DMS79 treated with DMSO at 0.1 percent for 48 hours (cell line): ENCODE measurements at regions not wholly inside any gene's neighbourhood (a gene's known extent, or its start where the extent isn't known, plus 50 kb on each side); places are given as distances from the start of the nearest gene placed in this dataset.
A peak's percentile ranks its signal among the peaks of the same experiment; 100 is the strongest.

ENCODE experiments used
- DNase-seq: peaks from one replicate; lab custom pipeline; 2025; lab: John Stamatoyannopoulos, UW

DNA sequence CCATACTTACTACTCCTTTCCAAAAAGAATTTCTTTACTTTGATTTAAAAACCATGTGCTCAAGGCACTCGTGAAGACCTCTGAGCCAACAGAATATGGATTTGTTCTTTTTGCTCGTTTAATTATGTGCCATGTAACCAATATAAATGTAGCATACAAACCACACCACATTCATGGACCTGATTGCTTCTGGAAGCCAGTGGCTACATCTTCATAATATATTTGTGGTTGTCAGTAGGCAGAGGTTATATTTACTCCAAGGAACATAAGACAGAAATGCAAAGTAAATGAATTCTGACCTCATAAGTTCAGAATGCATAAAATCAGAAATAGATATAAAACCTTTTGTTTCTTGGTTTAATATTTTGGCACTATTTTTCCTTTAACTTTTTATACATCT is 373.0 kb downstream of the HDGFL1 start:
- no peak for DNase-seq

DNA sequence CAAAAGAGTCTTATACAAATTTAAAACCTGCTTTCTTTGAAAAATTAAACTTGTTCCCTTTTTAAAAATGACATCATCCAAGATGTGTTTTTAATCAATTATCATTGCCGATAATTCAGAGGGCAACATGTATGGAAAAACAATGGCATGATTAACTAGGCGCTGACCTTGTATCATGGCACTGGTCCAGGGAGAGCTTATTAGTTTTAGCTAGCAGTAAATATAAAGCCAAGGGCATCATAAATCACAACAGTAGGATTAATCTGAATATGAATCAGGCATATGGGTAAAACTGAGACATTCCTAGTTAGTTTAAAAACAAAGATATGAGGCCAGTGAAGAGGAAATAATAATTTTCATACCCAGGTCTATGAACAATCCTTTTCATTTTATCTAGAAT is 374.0 kb downstream of the HDGFL1 start:
- DNase-seq = no peak

DNA sequence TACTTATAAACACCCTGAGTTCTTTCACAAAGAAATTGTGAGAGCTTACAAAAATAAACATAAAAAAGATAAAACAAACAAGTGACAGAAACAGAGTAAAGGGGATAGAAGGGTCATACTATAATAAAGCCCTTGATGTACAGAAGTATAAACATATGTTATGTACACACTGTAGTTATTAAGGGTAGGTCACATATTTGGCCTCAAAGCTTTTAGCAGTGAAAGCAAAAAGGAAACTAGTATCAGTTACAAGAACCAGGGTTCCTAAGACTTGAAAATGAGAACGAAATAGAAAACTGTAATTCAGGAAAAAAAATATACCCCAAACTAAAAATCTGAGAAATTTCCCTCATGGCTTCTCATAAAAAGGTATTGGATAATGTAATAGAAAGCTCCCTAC is 380.6 kb downstream of the HDGFL1 start:
- DNase-seq = no peak

DNA sequence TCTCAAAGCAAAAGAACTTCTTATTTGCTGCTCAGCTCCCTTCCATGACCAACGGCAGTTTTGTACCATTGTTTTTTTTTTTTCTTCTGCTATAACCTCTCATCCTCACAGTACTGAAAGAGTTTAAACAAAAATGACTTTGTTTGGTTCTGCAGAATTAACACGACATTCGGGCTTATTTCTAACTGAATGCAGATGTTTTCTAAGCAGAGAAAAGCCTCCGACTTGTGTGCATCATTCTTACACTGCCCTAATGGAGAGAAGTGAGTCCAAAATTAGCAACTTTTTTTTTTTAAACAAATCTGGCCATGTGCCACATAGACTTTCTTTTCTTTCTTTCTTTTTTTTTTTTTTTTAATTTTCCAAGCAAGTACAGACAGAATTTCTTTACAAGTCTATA is 382.7 kb downstream of the HDGFL1 start:
- no peak for DNase-seq

DNA sequence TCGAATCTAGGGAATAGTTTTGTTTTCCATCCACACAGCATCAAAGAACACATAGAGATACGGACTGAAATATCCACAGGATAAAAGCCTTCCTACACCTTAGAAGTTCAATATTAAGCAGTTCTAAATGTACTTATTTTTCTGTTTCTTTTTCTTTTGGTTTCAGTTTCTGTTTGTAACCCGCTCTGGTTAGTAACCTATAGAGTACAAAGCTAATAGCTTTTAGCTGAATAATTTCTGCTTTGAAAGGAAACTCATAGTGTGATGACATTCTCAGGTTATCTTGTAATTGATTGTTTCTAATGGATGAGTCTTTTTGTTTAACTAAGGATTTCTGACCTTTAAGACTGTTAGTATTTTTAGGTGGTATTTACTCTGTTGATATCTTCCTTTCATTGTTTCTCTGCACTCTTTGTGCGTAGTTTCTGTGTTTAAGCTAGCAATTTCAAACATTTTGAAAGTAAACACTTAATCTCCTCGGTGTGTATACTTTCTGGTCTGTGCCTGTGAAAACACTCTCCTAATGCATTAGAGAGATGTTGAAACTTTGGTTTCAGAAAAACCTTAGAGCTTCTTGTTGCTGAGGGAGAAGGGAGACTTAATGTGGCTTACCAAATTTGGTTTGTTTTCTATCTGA is 385.5 kb downstream of the HDGFL1 start:
- peak; percentile 82 for DNase-seq

DNA sequence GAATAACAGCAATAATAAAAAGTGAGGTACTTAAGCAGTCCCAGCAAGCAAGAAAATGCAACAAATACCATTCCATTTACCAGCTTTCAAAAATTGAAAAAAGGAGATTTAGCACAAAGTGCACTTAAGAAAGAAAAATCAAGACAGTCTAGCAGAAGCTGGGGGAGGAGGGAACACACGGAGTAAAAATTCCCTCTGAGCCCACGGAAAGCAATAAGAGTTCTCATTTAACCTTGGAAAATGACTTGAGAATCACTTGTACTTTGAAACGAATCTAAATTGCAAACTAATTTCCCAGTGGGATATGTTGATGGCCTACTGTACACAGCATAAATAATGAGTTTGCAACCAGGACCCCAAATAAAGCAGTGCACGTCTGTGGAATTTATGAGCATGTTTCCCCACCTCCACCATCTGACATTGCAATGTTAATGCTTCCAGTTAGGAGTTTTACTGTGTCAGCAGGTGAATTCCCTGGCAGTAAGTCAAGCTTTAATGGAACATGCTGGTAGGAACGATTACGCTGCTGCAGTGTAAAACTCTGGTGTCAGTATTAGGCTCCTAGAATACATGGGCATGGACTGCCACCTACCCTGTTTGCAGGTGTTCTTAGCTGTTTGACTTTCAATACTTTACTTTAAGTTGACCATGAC is 386.8 kb downstream of the HDGFL1 start:
- DNase-seq = peak; percentile 93

DNA sequence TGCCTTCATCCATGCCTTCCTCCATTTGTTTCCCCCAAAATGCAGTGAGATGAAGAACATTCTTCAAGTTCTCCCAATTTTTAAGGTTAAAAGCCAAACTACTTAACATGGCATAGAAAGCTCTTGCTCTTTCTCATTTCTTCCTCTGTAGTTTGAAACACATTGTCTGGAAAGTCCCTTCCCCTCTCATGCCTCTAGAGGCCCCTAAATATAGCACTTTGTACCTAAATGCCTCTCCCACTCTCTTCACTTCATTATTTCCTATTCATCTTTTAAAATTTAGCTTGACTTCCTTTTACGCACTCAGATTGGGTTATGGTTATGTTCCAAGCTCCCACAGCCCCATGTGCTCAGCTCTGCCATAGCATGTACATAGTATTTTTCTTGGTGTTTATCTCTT is 389.3 kb downstream of the HDGFL1 start:
- no peak for DNase-seq

DNA sequence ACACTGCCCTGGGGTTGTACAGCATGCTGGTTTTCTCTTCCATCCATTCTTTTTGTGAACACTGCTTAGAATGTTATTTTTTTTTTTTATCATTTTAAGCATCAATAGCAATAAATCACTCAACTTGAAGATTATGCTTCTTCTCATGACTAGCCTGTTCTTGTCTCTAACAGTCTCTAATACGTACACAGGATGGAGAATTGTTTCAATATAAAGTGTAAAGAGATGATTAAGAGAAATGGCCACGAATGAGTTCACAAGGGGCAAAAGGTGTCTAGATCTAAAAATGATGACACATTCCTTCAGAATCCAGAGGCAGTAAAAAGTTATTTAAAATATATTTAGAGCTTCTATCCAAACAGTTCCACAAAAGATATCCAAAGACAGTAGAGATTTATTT is 390.2 kb downstream of the HDGFL1 start:
- DNase-seq = no peak

DNA sequence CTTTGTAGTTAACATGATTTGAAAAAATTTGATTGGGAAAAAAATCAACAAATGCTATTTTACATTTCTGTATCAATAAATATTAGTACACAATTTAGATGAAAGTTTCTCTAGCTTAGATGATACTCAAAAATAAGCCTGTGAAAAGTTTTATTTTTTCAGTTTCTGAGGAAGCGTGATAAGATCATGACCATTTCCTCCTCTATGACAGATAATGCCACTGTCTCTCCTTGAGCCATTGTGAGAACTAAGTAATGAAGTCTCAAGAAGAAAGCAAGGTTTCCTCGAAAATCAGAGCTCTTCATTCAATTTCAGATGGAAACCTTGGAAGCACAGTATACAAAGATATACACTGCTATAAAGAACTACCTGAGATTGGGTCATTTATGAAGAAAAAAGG is 395.0 kb downstream of the HDGFL1 start:
- DNase-seq = no peak

DNA sequence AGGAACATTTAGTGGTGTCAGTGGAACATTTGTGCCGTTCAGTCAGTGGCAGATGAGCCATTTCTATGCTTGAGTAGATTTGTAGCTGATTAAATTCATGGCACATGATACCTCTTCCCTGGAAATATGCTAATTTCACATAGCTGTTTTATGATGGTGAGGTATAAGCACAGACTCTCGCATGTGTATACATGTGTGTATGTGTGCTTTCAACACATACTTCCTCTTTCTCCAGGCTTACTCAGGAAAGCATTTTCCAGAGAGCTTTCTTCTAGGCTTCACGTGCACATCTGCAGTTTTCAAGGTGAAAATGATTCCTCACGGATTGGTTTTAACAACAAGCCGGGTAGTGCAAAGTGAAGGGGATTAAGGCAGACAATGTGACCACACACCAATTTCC is 396.5 kb downstream of the HDGFL1 start:
- DNase-seq = no peak

DNA sequence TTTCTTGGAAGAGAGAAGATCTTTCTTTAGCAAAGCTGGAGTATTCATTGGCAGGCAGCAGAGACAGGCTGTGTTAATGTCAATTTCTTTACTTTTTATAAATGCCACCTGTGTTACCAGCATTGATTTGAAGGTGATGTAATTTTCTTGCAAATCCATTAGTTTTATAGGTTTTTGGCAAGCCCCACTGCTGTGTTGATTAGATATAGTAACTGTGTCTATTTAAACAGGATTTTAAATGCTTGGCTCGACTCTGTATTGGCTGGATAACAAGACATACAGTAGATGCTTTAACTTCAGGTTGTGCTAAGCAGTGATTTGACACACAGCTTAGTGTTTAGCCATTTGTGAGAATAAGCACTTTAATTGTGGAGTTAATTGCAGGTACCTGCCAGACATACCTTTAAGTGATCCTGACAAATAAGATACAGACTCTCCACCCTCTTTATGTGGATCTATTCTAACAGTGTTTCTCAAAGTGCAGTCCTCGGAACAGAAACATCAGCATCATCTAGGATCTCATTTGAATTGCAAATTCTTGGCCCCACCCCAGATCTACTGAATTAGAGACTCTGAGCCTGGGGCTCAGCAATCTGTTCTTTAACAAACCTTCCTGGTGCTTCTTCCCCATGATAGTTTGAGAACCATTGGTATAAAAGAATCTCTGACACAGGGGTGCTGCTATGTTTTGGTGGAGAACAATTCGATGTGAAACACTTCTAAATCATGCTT is 397.5 kb downstream of the HDGFL1 start:
- peak; percentile 35 for DNase-seq

DNA sequence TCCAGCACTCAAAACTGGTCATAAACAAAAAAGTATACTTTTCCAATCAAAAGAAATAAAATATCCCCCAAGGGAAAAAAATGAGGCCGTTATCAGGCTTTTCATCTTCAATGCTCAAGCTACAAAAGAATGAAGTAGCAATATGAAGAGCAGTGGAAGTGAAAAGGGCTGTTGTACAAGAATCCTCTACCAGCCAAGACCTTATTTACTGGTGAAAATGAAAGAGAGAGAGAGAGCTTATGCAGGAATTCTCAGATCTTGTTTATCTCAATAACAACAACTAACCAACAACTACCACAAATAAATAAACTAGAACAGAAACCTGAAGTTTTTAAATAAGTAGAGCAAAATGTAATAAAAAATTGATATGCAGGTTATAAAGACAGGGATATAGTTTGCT is 400.6 kb downstream of the HDGFL1 start:
- DNase-seq = no peak

DNA sequence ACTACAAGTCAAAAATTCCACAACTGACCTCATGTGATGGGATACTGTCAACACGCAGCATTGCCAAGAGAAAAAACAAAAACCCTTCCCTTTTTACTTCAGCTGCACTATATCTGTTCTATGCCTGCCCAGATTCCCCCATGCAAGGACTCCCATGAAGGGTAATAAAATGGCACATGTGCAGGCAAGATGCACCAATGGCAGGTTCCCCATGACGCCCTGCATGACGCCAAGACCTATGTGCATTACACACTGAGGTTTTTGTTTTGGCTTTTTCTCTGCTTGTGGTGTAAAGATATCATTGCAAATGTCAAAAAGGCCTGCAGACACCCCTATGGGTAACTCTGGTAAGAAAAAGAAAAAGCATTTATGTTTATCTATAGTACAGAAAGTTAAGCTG is 403.4 kb downstream of the HDGFL1 start:
- DNase-seq = no peak

DNA sequence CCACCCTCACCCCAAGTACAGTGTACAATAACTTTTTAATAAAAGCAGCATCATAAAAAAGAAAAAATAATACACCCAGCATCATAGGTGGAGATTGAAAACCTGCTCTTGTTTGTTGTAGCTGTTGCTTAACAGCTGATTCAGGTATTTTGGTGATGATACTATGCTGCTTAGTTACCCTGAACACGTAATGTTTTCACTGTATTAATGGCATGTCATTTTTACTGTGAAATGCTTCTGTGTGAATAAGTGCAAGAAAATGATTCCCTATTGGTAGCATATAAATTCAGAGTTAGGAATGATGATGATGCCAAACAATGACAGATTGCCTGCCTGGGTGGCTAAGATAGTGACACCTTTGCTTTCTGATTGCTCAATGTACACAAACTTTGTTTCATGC is 405.7 kb downstream of the HDGFL1 start:
- DNase-seq = no peak

DNA sequence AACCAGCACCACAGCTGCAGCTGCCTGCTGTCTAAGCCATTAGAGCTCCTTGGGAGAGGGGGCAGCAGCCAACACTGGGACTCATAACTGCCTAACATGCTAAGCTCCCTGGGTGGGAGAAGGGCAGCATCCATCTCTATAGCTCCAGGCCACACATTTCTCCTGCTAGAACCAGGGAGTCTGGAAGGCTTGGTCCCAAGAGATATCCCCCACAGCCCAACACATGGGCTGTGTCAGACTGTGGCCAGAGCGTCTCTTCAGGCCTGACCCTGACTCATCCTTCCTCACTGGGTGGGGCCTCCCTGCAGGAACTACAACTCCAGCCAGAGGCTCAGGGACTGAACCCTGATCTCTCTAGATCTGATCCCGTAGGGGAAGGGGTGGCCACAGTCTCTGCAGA is 411.1 kb downstream of the HDGFL1 start:
- no peak for DNase-seq

DNA sequence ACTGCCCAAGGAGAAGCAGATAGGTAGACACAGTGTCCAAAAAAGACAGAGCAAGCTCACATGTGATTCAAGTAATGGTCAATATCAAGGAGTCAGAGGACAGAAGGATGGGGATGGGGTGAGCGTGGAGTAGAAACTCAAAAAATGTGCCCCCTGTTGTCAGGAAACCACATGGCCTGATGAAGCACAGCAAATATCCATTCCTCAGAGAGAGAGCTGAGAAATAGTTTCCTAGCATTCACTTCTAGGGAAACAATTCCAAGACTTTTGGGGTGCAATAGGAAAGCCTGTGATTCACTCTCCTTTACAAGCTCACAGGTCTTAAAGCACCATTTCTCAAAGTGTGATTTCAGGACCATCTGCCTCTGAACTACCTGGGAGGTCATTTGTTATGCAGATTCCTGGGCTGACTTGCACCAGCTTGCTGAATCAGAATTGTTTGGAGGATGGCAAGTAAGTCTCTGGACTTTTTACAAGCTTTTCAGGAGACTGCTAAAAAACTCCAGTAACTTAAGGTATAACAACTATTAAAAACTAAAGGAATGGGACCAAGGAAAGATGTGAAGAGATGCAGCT is 432.8 kb downstream of the HDGFL1 start:
- no peak for DNase-seq

DNA sequence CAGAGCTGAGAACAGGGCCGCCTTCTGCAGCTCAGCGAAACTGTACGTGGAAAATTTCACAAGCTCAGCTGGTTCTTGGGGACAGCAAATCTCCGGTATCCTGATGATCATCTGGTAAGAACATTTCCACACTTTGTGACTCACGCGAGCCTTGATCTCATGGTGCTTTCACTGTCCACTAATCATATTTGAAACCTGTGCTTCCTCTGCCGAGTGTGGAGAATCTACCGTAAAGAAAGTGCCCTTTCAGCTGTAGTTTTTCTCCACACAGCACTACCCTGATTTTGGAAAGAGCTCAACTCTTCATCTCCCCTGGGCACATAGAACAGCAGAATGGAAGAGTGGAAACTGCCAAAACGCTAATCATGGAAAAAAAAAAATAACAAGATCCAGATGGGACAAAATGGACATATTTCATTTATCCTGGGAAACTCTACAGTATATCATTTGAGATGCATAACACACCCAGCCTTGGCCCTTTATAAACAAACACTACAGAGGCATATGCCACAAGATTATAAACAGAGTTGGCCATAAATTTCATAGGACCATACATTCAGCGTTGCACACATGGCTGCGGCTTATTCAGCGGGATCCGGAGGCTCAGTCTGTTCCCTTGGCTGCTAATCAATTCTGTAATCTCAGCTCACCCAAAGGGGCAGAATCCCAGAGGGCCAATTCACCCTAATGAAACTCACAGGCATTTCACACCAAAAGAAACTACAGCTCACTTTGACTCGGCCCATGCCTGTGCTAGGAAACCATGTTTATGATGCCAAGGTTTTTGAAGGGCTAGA is 434.5 kb downstream of the HDGFL1 start:
- DNase-seq = no peak

DNA sequence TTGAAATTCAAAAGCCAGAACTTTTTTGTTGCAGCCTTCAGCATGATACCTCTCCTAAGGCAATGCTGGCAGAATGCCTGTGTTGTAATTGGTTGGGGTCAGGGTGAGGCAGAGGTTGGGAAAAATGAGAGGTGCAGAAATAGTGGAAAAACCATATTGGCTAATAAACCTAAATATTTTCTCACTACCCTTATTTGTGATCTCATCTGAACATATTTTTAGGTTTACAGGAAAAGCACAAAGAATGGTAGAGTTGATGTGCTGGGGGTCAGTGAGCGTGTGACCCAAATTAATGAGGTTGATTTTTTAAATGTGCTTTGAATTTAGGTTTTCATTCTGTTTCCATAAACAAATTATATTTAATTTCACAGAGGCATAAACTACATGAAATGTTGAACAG is 437.3 kb downstream of the HDGFL1 start:
- DNase-seq = no peak

DNA sequence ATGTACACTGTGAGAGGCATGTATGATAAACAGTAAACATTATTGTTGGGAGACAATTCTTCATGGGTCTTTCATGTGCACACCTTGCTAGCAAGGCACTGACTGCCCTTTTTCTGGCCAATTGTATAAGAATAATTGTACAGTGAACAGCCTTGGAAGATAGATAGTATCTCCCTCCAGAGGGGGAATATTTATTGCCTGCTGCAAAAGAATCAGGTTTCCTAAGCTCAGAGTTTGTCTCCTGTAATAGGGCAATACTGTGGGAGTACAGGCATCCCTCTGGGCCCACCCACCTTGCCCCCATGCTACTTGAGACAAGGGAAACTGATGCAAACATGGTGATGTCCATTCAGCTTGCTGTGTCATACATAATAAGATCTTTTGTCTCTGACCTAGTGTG is 442.2 kb downstream of the HDGFL1 start:
- DNase-seq = no peak

DNA sequence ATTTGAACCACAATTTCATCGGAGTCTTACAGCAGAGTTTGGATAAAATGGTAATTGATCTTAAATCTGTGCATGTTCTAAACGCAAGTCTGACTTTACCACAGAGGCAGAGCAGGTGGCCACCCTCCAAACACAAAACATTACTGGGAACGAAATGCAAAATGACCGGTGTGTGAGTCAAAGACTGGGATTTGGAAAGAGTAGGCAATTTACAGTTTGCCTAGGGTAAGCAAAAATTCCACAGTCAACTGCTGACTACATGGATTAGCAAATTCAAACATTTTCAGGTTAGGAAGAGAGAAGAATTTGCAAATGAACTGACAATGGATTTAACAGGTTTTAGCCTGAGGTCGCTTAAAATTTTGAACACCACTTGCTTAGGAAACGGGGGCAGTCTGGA is 444.4 kb downstream of the HDGFL1 start:
- no peak for DNase-seq

DNA sequence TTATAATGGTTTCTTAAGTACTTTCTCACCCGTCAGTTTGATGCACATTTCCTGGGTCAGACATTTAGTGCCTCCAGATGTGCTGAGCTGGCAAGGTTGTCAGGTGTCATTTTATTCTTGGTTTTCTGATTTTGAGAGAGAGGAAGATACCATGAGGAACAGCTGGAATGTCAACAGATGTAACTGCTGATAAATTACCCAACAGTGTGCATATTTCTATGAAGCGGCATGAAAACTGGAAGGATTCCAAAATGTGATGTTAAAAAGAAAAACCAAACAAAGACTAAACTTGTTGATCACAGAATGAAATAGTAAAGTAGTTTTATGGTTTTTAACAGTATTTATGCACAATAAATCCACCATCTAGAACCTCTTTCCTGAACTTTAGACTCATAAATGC is 447.3 kb downstream of the HDGFL1 start:
- DNase-seq = peak; percentile 21

DNA sequence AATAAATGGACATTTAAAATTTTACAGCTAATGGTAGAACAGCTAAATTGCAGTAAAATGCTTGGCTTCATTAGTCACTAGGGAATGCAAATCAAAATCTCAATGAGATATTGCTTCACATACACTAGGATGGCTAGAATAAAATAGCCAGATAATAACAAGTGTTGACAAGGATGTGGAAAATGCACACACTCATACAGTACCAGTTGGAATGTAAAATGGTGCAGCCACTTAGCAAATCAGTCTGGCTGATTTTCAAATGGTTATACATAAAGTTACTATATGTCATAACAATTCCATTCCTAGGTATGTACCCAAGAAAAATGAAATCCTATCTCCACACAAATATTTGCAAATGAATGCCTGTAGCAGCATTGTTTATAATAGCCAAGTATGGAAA is 452.1 kb downstream of the HDGFL1 start:
- DNase-seq = no peak
